Parathyroid adenoma (tissue), 2 donors: ENCODE measurements at regions not wholly inside any gene's neighbourhood (a gene's known extent, or its start where the extent isn't known, plus 50 kb on each side); places are given as distances from the start of the nearest gene placed in this dataset.
A peak's percentile ranks its signal among the peaks of the same experiment; 100 is the strongest.

Experiments used
- H2AFZ ChIP-seq: fragments of 300-600 bp; sonication (generic); one replicate; pipeline ENCODE4 v1.7.0; 2017; ENCODE audit warnings: antibody characterized with exemption, mild to moderate bottlenecking
- H3K27ac ChIP-seq: fragments of 300-600 bp; sonication (generic); one replicate; pipeline ENCODE4 v1.7.0; 2017
- H3K27me3 ChIP-seq: fragments of 300-600 bp; sonication (generic); one replicate; pipeline ENCODE4 v1.7.0; 2017; ENCODE audit warnings: low read length; ENCODE audit not compliant: control insufficient read depth, insufficient read depth
- H3K36me3 ChIP-seq: fragments of 300-600 bp; sonication (generic); one replicate; pipeline ENCODE4 v1.7.0; 2017; ENCODE audit warnings: low read length; ENCODE audit not compliant: control insufficient read depth, insufficient read depth
- H3K4me1 ChIP-seq: fragments of 300-600 bp; sonication (generic); one replicate; pipeline ENCODE4 v1.7.0; 2017; ENCODE audit warnings: control low read depth
- H3K4me2 ChIP-seq: fragments of 300-600 bp; sonication (generic); one replicate; pipeline ENCODE4 v1.7.0; 2017; ENCODE audit warnings: low read length
- H3K4me3 ChIP-seq: fragments of 300-600 bp; sonication (generic); one replicate; pipeline ENCODE4 v1.7.0; 2017; ENCODE audit warnings: low read depth, low read length
- H3K79me2 ChIP-seq: fragments of 300-600 bp; sonication (generic); one replicate; pipeline ENCODE4 v1.7.0; 2017; ENCODE audit warnings: control low read depth
- H3K9ac ChIP-seq: fragments of 300-600 bp; sonication (generic); one replicate; pipeline ENCODE4 v1.7.0; 2017; ENCODE audit warnings: mild to moderate bottlenecking
- H3K9me3 ChIP-seq: fragments of 300-600 bp; sonication (generic); one replicate; pipeline ENCODE4 v1.7.0; 2017; ENCODE audit warnings: low read length; ENCODE audit not compliant: control insufficient read depth
- TF ChIP-seq, protein P1 (sequence below): fragments of 300-600 bp; sonication (generic); IDR thresholded peaks from one replicate; pipeline ENCODE4 v1.7.0; 2017; ENCODE audit warnings: antibody characterized with exemption, mild to moderate bottlenecking
- donor health status: primary hyperparathyroidism.

DNA sequence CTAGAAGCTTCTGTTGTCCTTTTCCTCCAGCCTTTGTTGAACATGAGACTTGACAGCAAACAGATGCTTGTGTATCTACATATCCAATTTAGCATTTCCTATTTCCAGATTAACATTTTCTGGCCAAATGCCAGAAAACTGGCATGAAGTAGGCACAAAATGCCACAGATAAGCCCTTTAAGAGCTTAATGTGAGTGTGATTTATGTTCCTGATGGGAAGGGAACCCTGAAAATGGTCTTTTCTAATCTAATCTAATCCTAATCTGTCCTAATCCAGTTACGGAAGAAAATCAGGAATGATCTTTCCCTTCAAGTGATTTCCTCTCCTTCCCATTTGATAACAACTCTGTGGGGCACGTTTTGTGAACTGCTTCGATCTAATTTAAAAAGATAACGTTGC, 133.0 kb upstream of the C1QTNF7 start:
- Histone ChIP-seq H3K4me2 (no peak overlapping the region), H3K9me3 (no peaks in the 10 kb centered on the region)

DNA sequence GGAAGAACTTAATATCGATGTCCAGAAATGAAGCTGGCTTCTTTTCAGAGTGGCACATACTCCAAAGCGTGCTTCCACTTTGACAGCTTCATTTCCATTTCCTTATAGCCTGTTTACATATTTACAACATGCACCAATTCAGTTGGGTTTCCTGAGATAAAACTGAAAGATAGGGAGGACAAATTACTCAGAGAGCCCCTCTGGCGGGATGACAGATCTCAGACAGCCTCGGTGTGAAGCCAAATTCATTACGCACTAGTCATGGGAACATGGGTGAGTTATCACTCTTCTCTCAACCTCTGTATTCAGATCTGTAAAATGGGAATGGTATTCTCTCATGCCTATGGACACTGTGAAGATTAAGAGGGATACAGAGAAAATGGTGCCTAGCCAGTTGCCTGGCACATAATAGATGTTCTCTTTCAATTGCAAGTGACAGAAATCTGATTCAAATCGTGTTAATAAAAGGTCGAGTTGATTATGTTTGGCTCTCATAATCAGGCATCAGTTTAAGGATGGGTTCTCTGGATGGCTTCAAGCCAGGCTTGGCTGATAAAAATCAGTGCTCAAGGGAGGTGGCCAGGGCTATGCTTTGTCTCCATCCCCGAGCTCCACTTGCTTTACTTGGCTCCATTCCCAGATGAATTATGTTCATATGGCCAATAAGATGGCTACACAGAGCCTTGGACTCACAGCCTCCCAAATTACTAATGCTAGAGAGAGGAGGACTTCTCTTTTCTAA, 132.2 kb upstream of the C1QTNF7 start:
- no peak overlapping the region for H3K4me3 ChIP-seq
- no peak overlapping the region for H2AFZ ChIP-seq
- TF ChIP-seq, protein P1, sequence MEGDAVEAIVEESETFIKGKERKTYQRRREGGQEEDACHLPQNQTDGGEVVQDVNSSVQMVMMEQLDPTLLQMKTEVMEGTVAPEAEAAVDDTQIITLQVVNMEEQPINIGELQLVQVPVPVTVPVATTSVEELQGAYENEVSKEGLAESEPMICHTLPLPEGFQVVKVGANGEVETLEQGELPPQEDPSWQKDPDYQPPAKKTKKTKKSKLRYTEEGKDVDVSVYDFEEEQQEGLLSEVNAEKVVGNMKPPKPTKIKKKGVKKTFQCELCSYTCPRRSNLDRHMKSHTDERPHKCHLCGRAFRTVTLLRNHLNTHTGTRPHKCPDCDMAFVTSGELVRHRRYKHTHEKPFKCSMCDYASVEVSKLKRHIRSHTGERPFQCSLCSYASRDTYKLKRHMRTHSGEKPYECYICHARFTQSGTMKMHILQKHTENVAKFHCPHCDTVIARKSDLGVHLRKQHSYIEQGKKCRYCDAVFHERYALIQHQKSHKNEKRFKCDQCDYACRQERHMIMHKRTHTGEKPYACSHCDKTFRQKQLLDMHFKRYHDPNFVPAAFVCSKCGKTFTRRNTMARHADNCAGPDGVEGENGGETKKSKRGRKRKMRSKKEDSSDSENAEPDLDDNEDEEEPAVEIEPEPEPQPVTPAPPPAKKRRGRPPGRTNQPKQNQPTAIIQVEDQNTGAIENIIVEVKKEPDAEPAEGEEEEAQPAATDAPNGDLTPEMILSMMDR, result no peak
- no peaks in the 10 kb centered on the region for H3K36me3 ChIP-seq
- H3K79me2 ChIP-seq, result no peaks in the 10 kb centered on the region
- no peak overlapping the region for H3K4me2 ChIP-seq
- no peaks in the 10 kb centered on the region for H3K27me3 ChIP-seq
- H3K27ac ChIP-seq, result no peak overlapping the region
- no peaks in the 10 kb centered on the region for H3K9me3 ChIP-seq
- no peak overlapping the region for H3K9ac ChIP-seq
- H3K4me1 ChIP-seq, result peaks cover 18% of the 10 kb centered on the region

More for the DNA sequence above, 133.0 kb upstream of the C1QTNF7 start:
- Histone ChIP-seq H3K4me1 (peaks cover 18% of the 10 kb centered on the region), H3K9ac (no peak overlapping the region), H3K36me3 (no peaks in the 10 kb centered on the region), H3K79me2 (no peaks in the 10 kb centered on the region), H3K27me3 (no peaks in the 10 kb centered on the region), H2AFZ (peak overlapping the region; percentile 28), H3K27ac (no peak overlapping the region), H3K4me3 (no peak overlapping the region)
- TF ChIP-seq, protein P1, result no peak

DNA sequence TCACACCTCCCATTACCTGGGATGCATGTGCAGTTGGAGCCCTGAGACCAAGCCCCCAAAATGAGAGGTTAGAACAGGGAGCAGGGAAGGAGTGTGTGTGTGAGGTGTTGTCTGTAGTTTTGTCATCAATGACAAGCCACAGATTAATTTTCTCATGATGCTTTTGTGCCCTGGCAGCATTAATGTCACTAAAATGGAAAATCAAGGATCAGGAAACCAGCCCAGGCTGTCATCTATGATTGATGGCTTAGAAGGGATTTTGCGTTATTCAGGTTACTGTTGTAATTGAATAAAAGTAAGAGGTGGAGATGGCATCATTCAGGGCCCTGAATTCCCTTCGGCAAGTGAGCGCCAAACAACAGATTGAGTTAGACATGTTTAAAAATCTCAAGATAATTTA, 130.5 kb upstream of the C1QTNF7 start:
- Histone ChIP-seq H3K4me2 (no peak overlapping the region), H3K4me1 (peaks cover 18% of the 10 kb centered on the region), H3K79me2 (no peaks in the 10 kb centered on the region), H3K27me3 (no peaks in the 10 kb centered on the region), H3K36me3 (no peaks in the 10 kb centered on the region), H3K27ac (no peak overlapping the region), H2AFZ (no peak overlapping the region), H3K9me3 (no peaks in the 10 kb centered on the region), H3K4me3 (no peak overlapping the region), H3K9ac (no peak overlapping the region)
- TF ChIP-seq, protein P1, result no peak

DNA sequence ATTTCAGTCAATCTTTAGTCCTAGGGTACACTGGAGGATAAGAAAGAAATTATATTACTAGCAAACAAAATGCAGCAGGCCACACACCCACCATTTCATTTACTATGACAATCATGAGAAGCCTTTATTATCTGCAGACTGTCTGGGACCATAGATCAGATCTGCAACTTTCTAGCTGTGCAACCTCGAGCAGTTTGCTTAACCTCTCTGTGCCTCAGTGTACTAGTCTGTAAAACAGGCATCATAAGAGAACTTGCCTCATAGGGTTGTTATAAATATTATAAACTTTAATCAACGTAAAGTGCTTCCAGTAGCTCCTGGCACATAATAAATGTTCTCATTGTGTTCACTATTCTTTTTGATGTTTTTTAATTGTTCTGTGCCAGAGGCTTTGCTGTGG, 128.2 kb upstream of the C1QTNF7 start:
- Histone ChIP-seq H3K4me3 (no peak overlapping the region), H3K9ac (no peak overlapping the region), H3K4me2 (no peak overlapping the region), H3K9me3 (no peaks in the 10 kb centered on the region), H3K79me2 (no peaks in the 10 kb centered on the region), H2AFZ (no peak overlapping the region), H3K4me1 (peaks cover 19% of the 10 kb centered on the region), H3K27me3 (no peaks in the 10 kb centered on the region), H3K27ac (no peak overlapping the region), H3K36me3 (no peaks in the 10 kb centered on the region)
- TF ChIP-seq, protein P1, result no peak
